Osteocyte (in vitro differentiated cells): ENCODE measurements at regions not wholly inside any gene's neighbourhood (a gene's known extent, or its start where the extent isn't known, plus 50 kb on each side); places are given as distances from the start of the nearest gene placed in this dataset.
A peak's percentile ranks its signal among the peaks of the same experiment; 100 is the strongest.

ENCODE experiments used
- DNase-seq: peaks from one replicate; pipeline ENCODE4 v3.0.0; 2021; ENCODE audit warnings: mixed read lengths; ENCODE audit not compliant: unreplicated experiment; ENCODE audit errors: extremely low spot score
- H3K27ac Mint-ChIP-seq: one replicate; pipeline ENCODE4 v1.8.0; 2021; ENCODE audit warnings: mild to moderate bottlenecking, mixed read lengths; ENCODE audit not compliant: unreplicated experiment
- H3K27me3 Mint-ChIP-seq: one replicate; pipeline ENCODE4 v1.8.0; 2021; ENCODE audit warnings: mixed read lengths; ENCODE audit not compliant: unreplicated experiment
- H3K36me3 Mint-ChIP-seq: one replicate; pipeline ENCODE4 v1.8.0; 2021; ENCODE audit warnings: mixed read lengths; ENCODE audit not compliant: unreplicated experiment
- H3K4me1 Mint-ChIP-seq: one replicate; pipeline ENCODE4 v1.8.0; 2021; ENCODE audit warnings: mixed read lengths; ENCODE audit not compliant: unreplicated experiment
- H3K4me3 Mint-ChIP-seq: one replicate; pipeline ENCODE4 v1.8.0; 2021; ENCODE audit warnings: mild to moderate bottlenecking, moderate library complexity, mixed read lengths; ENCODE audit not compliant: unreplicated experiment
- H3K9me3 Mint-ChIP-seq: one replicate; pipeline ENCODE4 v1.8.0; 2021; ENCODE audit warnings: mixed read lengths; ENCODE audit not compliant: unreplicated experiment
- CTCF ChIP-seq: fragments of 200-600 bp; sonication (generic); IDR thresholded peaks from 2 replicates; pipeline ENCODE4 v1.5.0; 2021; ENCODE audit warnings: antibody characterized with exemption, mild to moderate bottlenecking, moderate library complexity

DNA sequence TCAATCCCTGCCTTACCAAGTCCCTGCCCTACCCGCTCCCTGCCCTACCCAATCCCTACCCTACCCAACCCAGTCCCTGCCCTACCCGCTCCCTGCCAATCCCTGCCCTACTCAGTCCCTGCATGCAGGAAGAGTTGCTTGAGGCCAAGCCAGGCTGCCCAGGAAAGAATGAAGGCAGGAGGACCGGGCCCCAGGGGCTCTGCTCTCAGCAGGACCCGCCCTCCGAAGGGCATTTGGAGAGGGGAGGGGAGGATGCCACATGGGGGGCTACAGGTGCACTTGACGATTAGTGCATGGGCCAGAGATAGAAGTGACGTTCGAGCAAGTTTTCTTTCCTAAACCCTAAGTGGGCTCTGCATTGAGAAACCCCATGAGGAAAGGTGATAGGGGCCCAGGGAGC lies 581.2 kb downstream of the TBC1D22A start:
- no peak overlapping the region for H3K27ac Mint-ChIP-seq
- TF ChIP-seq CTCF: no peak
- no peaks in the 10 kb centered on the region for H3K36me3 Mint-ChIP-seq
- no peaks in the 10 kb centered on the region for H3K27me3 Mint-ChIP-seq
- H3K9me3 Mint-ChIP-seq: peaks cover 8% of the 10 kb centered on the region
- DNase-seq: peak; percentile 77
- no peaks in the 10 kb centered on the region for H3K4me1 Mint-ChIP-seq
- H3K4me3 Mint-ChIP-seq: no peak overlapping the region

DNA sequence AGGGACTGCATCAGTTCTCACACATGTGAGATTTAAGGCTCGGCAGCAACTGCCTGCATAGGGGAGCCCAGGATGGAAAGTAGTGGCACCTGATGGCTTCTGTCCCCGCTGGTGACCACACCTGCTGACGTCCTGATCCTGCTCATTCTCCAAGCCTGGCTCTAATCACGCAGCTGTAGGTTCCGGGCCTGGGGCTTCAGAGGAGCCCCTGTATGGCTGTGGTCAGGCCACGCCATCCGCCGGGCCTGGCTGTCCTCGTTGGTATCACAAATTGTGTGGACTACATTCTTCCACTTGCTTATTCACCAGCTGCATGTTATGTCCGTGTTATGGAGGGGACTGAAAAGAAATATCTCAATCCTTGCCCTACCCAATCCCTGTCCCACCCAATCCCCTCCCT lies 580.0 kb downstream of the TBC1D22A start:
- H3K9me3 Mint-ChIP-seq: peaks cover 8% of the 10 kb centered on the region
- H3K4me1 Mint-ChIP-seq: no peaks in the 10 kb centered on the region
- no peaks in the 10 kb centered on the region for H3K36me3 Mint-ChIP-seq
- peak; percentile 51 for DNase-seq
- H3K4me3 Mint-ChIP-seq: no peak overlapping the region
- H3K27me3 Mint-ChIP-seq: no peaks in the 10 kb centered on the region
- no peak for TF ChIP-seq CTCF
- H3K27ac Mint-ChIP-seq: no peak overlapping the region

- DNase-seq: peak; percentile 67
- H3K9me3 Mint-ChIP-seq: peaks cover 8% of the 10 kb centered on the region
- H3K27ac Mint-ChIP-seq: no peak overlapping the region
- no peaks in the 10 kb centered on the region for H3K4me1 Mint-ChIP-seq
- no peaks in the 10 kb centered on the region for H3K36me3 Mint-ChIP-seq
- TF ChIP-seq CTCF: no peak
- no peak overlapping the region for H3K4me3 Mint-ChIP-seq
- no peaks in the 10 kb centered on the region for H3K27me3 Mint-ChIP-seq
Observed at GRCh38 chr22:47341464-47341863, 579.0 kb downstream of the TBC1D22A start.

DNA sequence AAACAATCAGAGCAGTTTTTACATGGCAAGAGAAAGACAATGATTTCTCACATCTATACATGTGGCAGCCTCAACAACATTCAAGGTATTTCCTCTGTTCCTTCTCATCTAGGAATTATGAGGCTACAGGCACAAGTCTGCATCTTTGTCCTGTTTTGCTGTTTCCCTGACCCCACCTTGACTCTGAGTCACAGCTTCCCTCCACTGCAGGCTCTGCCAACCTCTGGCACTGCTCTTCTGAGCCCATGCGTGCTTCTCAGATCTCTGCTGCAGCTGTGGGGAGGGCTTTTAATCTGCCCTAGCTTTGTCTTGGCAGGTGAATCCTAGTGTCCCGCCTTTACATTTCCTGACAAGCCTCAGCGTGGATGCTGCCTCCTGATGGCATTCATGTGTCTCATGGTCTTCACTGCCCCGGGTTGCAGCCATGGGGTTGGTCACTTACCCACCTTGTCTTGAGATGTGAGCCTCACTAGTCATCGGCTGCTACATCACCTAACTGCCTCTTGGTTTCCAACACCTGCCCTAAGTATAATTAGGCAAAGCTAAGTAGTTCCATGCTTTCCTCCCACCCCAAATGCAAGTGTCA lies 578.5 kb downstream of the TBC1D22A start:
- Mint-ChIP-seq H3K27ac (no peak overlapping the region), H3K9me3 (peaks cover 13% of the 10 kb centered on the region), H3K36me3 (no peaks in the 10 kb centered on the region), H3K4me1 (no peaks in the 10 kb centered on the region), H3K4me3 (no peak overlapping the region), H3K27me3 (no peaks in the 10 kb centered on the region)
- TF ChIP-seq CTCF: no peak
- peak; percentile 48 for DNase-seq

GRCh38 chr22:47337161-47337621 lies 574.7 kb downstream of the TBC1D22A start:
- Mint-ChIP-seq H3K36me3 (no peaks in the 10 kb centered on the region), H3K4me3 (no peak overlapping the region), H3K27ac (no peak overlapping the region), H3K9me3 (peaks cover 15% of the 10 kb centered on the region), H3K27me3 (no peaks in the 10 kb centered on the region), H3K4me1 (no peaks in the 10 kb centered on the region)
- no peak for TF ChIP-seq CTCF
- DNase-seq: no peak
